HCT116 (cell line): ENCODE measurements at regions not wholly inside any gene's neighbourhood (a gene's known extent, or its start where the extent isn't known, plus 50 kb on each side); places are given as distances from the start of the nearest gene placed in this dataset.
"Not testable (repeated sequence)": the region's sequence is repeated elsewhere in the genome, so short reads cannot be mapped to it uniquely, and the experiment has no call there.

Experiments
- ATAC-seq: fragments of 200-7000 bp; cut with Tn5 transposase; 2 replicates; pipeline ENCODE4 v1.9.1; 2020; ENCODE audit warnings: mild to moderate bottlenecking, moderate library complexity
- BruUV-seq: library from RNA; stranded (reverse); fragments of 400-500 nt; replicated peaks from 2 replicates; lab custom pipeline; 2021; lab: Mats Ljungman, UMichigan
- CTCF ChIA-PET: fragments of 300-600 bp; sonication (Branson Sonifier 250); formaldehyde crosslinking; loops from one replicate; lab custom pipeline; 2021; ENCODE audit warnings: antibody characterized with exemption; lab: Charles Lee
- POLR2A ChIA-PET: fragments of 300-600, 350-600 bp; sonication (Branson Sonifier 250); formaldehyde crosslinking; loops from one replicate; lab custom pipeline; 2021; ENCODE audit warnings: antibody characterized with exemption; lab: Charles Lee
- RAD21 ChIA-PET, 2 experiments: fragments of 300-600 bp; sonication (Branson Sonifier 250); formaldehyde crosslinking; loops; one replicate each; lab custom pipeline; 2023; ENCODE audit warnings: low total read pairs in 2 of 2; ENCODE audit not compliant: uncharacterized antibody in 2 of 2, unreplicated experiment in 2 of 2, low non-redundant PET in 1 of 2; lab: Charles Lee
- DNase-seq: peaks from one replicate; pipeline ENCODE4 v3.0.0-alpha.2; 2010; ENCODE audit warnings: low read depth, low spot score
- H2AFZ ChIP-seq: fragments of 200-600 bp; shearing (Covaris generic), sonication (generic); 2 replicates; pipeline ENCODE4 v1.6.1; 2017; ENCODE audit warnings: low read depth, mixed run types, mixed read lengths, antibody characterized with exemption, low read length; ENCODE audit not compliant: poor library complexity, severe bottlenecking
- H3K27ac ChIP-seq: 2 replicates; pipeline ENCODE4 v1.5.1; 2012; ENCODE audit warnings: low read depth, low read length
- H3K27me3 ChIP-seq: fragments of 200-600 bp; sonication (generic); 2 replicates; pipeline ENCODE4 v1.6.1; 2016; ENCODE audit warnings: mixed run types, low read length, mixed read lengths; ENCODE audit not compliant: insufficient read depth
- H3K36me3 ChIP-seq, 2 experiments: fragments of 200-500 bp in 1 of 2; fragments of 200-600 bp in 1 of 2; sonication (Bioruptor generic) in 1 of 2; sonication (generic) in 1 of 2; 2 replicates each; pipeline versions ENCODE4 v1.5.1 to v1.6.1; 2014 to 2016; ENCODE audit warnings: low read length in 2 of 2, inconsistent platforms in 1 of 2, mixed read lengths in 1 of 2, mixed run types in 1 of 2; ENCODE audit not compliant: insufficient read depth in 2 of 2, control insufficient read depth in 1 of 2
- H3K4me1 ChIP-seq, 2 experiments: fragments of 200-600 bp in 1 of 2; sonication (generic) in 1 of 2; 2 replicates each; pipeline versions ENCODE4 v1.5.1 to v1.6.1; 2012 to 2017; ENCODE audit warnings: low read length in 2 of 2, inconsistent platforms in 1 of 2, mild to moderate bottlenecking in 1 of 2, mixed read lengths in 1 of 2, mixed run types in 1 of 2, moderate library complexity in 1 of 2; ENCODE audit not compliant: insufficient read depth in 2 of 2, control insufficient read depth in 1 of 2
- H3K4me2 ChIP-seq: fragments of 200-600 bp; sonication (generic); 2 replicates; pipeline ENCODE4 v1.6.1; 2017; ENCODE audit warnings: mixed run types, low read length, mixed read lengths
- H3K4me3 ChIP-seq, 2 experiments: fragments of 200-600 bp in 1 of 2; sonication (generic) in 1 of 2; replicated peaks in 1 of 2; 2 replicates each; pipeline ENCODE4 v1.5.1; 2011 to 2016; ENCODE audit warnings: low read length in 2 of 2, control low read depth in 1 of 2, low read depth in 1 of 2, mild to moderate bottlenecking in 1 of 2, mixed read lengths in 1 of 2, mixed run types in 1 of 2
- H3K79me2 ChIP-seq: fragments of 200-600 bp; sonication (generic); 2 replicates; pipeline ENCODE4 v1.6.1; 2017; ENCODE audit warnings: mild to moderate bottlenecking, mixed run types, low read length, moderate library complexity, mixed read lengths; ENCODE audit not compliant: insufficient read depth
- H3K9ac ChIP-seq: fragments of 200-600 bp; sonication (generic); 2 replicates; pipeline ENCODE4 v1.6.1; 2016; ENCODE audit warnings: low read length, mixed read lengths
- H3K9me2 ChIP-seq: fragments of 200-600 bp; sonication (generic), shearing (Covaris generic); 2 replicates; pipeline ENCODE4 v1.6.1; 2017; ENCODE audit warnings: mixed run types, mild to moderate bottlenecking, moderate library complexity; ENCODE audit not compliant: insufficient read depth
- H3K9me3 ChIP-seq, 2 experiments: fragments of 200-500 bp in 1 of 2; fragments of 200-600 bp in 1 of 2; sonication (Bioruptor generic) in 1 of 2; sonication (generic) in 1 of 2; 2 replicates each; pipeline ENCODE4 v1.6.1; 2014 to 2017; ENCODE audit warnings: low read length in 2 of 2, mixed read lengths in 2 of 2, inconsistent platforms in 1 of 2, low read depth in 1 of 2, mild to moderate bottlenecking in 1 of 2, mixed run types in 1 of 2, moderate library complexity in 1 of 2; ENCODE audit not compliant: control insufficient read depth in 1 of 2, insufficient read depth in 1 of 2
- H4K20me1 ChIP-seq: fragments of 200-600 bp; sonication (generic), shearing (Covaris generic); 2 replicates; pipeline ENCODE4 v1.6.1; 2017; ENCODE audit warnings: mixed run types, mild to moderate bottlenecking, moderate library complexity; ENCODE audit not compliant: insufficient read depth
- CEBPB ChIP-seq: IDR thresholded peaks from 2 replicates; pipeline ENCODE4 v1.6.1; 2012; ENCODE audit warnings: low read depth
- EGR1 ChIP-seq: IDR thresholded peaks from 2 replicates; pipeline ENCODE4 v1.6.1; 2012; ENCODE audit warnings: low read depth
- EZH2 ChIP-seq: fragments of 200-600 bp; sonication (generic); IDR thresholded peaks from 2 replicates; pipeline ENCODE4 v1.6.1; 2017; ENCODE audit warnings: antibody characterized with exemption, mixed run types
- EZH2phosphoT487 ChIP-seq: fragments of 200-600 bp; IDR thresholded peaks from 2 replicates; pipeline ENCODE4 v1.6.1; 2018; ENCODE audit warnings: antibody characterized with exemption, borderline replicate concordance
- FOSL1 ChIP-seq: IDR thresholded peaks from 2 replicates; pipeline ENCODE4 v1.6.1; 2012; ENCODE audit warnings: low read depth
- MAX ChIP-seq: IDR thresholded peaks from 2 replicates; pipeline ENCODE4 v1.6.1; 2012
- POLR2A ChIP-seq: IDR thresholded peaks from 2 replicates; pipeline ENCODE4 v1.7.0; 2011; ENCODE audit warnings: borderline replicate concordance; ENCODE audit not compliant: insufficient read depth, insufficient read length; ENCODE audit errors: extremely low read depth
- POLR2AphosphoS5 ChIP-seq: IDR thresholded peaks from 2 replicates; pipeline ENCODE4 v1.6.1; 2011; ENCODE audit warnings: mild to moderate bottlenecking, low read depth, low read length, moderate library complexity
- SP1 ChIP-seq: IDR thresholded peaks from 2 replicates; pipeline ENCODE4 v1.6.1; 2012; ENCODE audit warnings: low read depth
- SRF ChIP-seq: IDR thresholded peaks from 2 replicates; pipeline ENCODE4 v1.6.1; 2012; ENCODE audit warnings: low read depth
- YY1 ChIP-seq: IDR thresholded peaks from 2 replicates; pipeline ENCODE4 v1.6.1; 2011; ENCODE audit warnings: low read length, low read depth, moderate library complexity, mild to moderate bottlenecking; ENCODE audit not compliant: insufficient replicate concordance; ENCODE audit errors: extremely low read depth
- ZNF274 ChIP-seq: fragments of 200-500 bp; sonication (Bioruptor generic); IDR thresholded peaks from 2 replicates; pipeline ENCODE4 v1.6.1; 2014; ENCODE audit warnings: mild to moderate bottlenecking, low read depth, low read length, inconsistent platforms
- intact Hi-C: fragments of 100-400 bp; cut with micrococcal nuclease; formaldehyde crosslinking; loops from 2 replicates; pipeline ENCODE4 v1.10.0; 2022
- TF ChIP-seq, protein P1 (sequence below): IDR thresholded peaks from 2 replicates; pipeline ENCODE4 v1.6.1; 2011; ENCODE audit warnings: mild to moderate bottlenecking, low read length, moderate library complexity; ENCODE audit not compliant: insufficient replicate concordance; ENCODE audit errors: extremely low read depth

DNA sequence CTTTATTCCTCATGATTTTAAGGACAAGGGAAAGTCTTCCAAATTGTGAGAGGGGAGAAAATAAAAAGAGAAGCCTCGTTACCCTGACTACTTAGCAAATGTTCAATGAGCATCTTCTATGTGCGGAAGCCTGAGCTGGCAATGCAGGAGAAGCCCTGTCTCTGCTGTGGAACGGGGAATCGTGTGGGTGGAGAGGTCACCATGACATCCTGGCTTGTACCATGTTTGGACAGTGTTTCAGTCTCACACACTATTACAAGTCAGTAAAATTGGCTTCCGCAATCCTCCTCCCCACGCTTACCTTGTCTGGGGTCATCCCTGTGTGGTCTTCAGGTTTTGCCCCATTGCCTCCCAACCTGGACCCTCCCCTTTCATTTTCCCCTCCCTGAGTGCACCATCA lies 65.0 kb upstream of the PPM1B start:
- CTCF ChIA-PET: no interaction called here
- no peak for DNase-seq
- no peak overlapping the region for H3K27ac ChIP-seq
- H3K4me3 ChIP-seq: no peak overlapping the region
- H3K27me3 ChIP-seq: no peaks in the 10 kb centered on the region
- RAD21 ChIA-PET: no interaction called here
- ATAC-seq: no peak
- intact Hi-C loops: no loop called here
- H3K4me1 ChIP-seq: peaks cover 0 to 10% of the 10 kb centered on the region in 2 experiments; a peak in 2 of 4 replicates
- H4K20me1 ChIP-seq: no peaks in the 10 kb centered on the region
- POLR2A ChIA-PET: no interaction called here
- H3K4me2 ChIP-seq: no peak overlapping the region
- no TSS peak for BruUV-seq
- no peak overlapping the region for H3K9ac ChIP-seq
- no peaks in the 10 kb centered on the region for H3K9me3 ChIP-seq
- H3K9me2 ChIP-seq: no peaks in the 10 kb centered on the region
- H3K36me3 ChIP-seq: no peaks in the 10 kb centered on the region
- H2AFZ ChIP-seq: no peak overlapping the region
- TF ChIP-seq FOSL1 (no peak), EGR1 (no peak)
- H3K79me2 ChIP-seq: no peaks in the 10 kb centered on the region

DNA sequence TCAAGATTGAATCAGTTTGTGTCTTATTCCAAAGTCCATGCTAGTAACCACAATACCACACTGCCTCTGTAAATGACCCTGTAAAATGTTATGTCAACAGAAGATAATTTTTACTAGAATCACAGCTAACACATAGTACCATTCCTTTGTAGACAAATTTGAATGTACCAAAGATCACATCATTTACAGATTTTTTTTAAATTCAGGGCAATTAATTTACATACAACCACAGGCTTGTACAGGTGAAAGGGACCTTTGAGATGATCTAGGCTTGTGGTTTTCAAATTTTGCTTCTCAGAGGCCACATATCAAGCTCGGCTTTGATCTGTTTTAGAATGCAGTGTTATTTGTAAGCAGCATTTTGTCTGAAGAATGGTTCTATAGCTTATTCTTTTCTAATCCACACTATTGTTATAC lies 63.8 kb upstream of the PPM1B start:
- POLR2A ChIA-PET: no interaction called here
- H2AFZ ChIP-seq: no peak overlapping the region
- DNase-seq: no peak

DNA sequence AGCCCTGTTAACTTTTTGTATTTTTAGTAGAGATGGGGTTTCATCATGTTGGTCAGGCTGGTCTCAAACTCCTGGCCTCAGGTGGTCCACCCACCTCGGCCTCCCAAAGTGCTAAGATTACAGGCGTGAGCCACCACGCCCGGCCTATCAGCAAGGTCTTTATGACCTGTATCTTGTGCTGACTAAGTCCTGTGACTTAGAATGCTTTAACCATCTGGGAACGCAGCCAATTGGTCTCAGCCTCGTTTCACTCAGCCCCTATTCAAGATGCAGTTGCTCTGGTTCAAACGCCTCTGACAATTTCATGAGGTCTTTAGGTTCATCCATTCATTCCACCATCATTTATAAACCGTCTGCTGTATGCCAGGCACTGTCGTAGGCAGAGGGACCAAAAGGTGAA lies 62.2 kb upstream of the PPM1B start:
- CTCF ChIA-PET, DNase-seq, H3K9ac ChIP-seq, RAD21 ChIA-PET, H3K4me2 ChIP-seq, H3K9me3 ChIP-seq, H3K79me2 ChIP-seq, H3K27ac ChIP-seq, H4K20me1 ChIP-seq, H3K36me3 ChIP-seq, ATAC-seq, H3K9me2 ChIP-seq, H2AFZ ChIP-seq, H3K4me1 ChIP-seq, intact Hi-C loops, POLR2A ChIA-PET, BruUV-seq, H3K27me3 ChIP-seq, H3K4me3 ChIP-seq: not testable (repeated sequence)

More for the DNA sequence above, 63.8 kb upstream of the PPM1B start:
- Histone ChIP-seq H3K9me3 (no peaks in the 10 kb centered on the region), H4K20me1 (no peaks in the 10 kb centered on the region), H3K27ac (no peak overlapping the region), H3K36me3 (no peaks in the 10 kb centered on the region), H3K4me2 (no peak overlapping the region), H3K27me3 (no peaks in the 10 kb centered on the region), H3K4me1 (peaks cover 0 to 10% of the 10 kb centered on the region in 2 experiments; a peak in 2 of 4 replicates), H3K4me3 (no peak overlapping the region), H3K9ac (no peak overlapping the region), H3K79me2 (no peaks in the 10 kb centered on the region), H3K9me2 (no peaks in the 10 kb centered on the region)
- RAD21 ChIA-PET: no interaction called here
- BruUV-seq: no TSS peak
- no peak for TF ChIP-seq EZH2
- TF ChIP-seq EZH2phosphoT487: no peak
- no peak for TF ChIP-seq MAX
- TF ChIP-seq, protein P1, sequence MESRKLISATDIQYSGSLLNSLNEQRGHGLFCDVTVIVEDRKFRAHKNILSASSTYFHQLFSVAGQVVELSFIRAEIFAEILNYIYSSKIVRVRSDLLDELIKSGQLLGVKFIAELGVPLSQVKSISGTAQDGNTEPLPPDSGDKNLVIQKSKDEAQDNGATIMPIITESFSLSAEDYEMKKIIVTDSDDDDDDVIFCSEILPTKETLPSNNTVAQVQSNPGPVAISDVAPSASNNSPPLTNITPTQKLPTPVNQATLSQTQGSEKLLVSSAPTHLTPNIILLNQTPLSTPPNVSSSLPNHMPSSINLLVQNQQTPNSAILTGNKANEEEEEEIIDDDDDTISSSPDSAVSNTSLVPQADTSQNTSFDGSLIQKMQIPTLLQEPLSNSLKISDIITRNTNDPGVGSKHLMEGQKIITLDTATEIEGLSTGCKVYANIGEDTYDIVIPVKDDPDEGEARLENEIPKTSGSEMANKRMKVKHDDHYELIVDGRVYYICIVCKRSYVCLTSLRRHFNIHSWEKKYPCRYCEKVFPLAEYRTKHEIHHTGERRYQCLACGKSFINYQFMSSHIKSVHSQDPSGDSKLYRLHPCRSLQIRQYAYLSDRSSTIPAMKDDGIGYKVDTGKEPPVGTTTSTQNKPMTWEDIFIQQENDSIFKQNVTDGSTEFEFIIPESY: no peak
- TF ChIP-seq POLR2A: no peak
- TF ChIP-seq POLR2AphosphoS5: no peak
- no peak for TF ChIP-seq YY1
- no peak for TF ChIP-seq SRF
- no peak for TF ChIP-seq SP1
- TF ChIP-seq ZNF274: no peak
- TF ChIP-seq CEBPB: no peak
- intact Hi-C loops: no loop called here
- ATAC-seq: no peak
- CTCF ChIA-PET: no interaction called here
